Stimulated activated CD4-positive, alpha-beta T cell treated with anti-CD3 and anti-CD28 coated beads, Interleukin-15, amount 100 ng/mL, for 24 hours (primary cell): ENCODE measurements at regions not wholly inside any gene's neighbourhood (a gene's known extent, or its start where the extent isn't known, plus 50 kb on each side); places are given as distances from the start of the nearest gene placed in this dataset.

Experiments used
- DNase-seq: peaks from one replicate; pipeline ENCODE4 v3.0.0-alpha.2; 2020

DNA sequence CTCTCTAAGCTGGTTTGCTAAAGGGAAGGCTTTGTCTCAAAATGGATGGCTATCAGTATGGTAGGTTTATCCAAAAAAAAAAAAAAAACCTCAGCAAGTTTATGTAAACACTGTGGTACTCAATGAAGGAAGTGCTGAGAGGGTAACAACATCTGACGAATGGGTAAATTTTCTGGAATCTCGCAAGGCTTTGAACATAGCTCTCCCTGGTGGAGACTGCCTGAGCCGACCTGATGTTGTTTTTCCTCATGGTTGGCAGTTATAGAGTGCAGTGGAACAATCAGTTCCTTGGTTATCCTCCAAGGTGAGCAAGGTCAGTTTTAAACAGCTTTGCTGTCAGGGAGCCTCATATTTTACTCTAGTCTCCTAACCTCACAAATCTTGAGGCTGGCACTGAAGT, 94.6 kb downstream of the ZPLD1 start:
- no peak for DNase-seq

- no peak for DNase-seq
Observed at GRCh38 chr3:102530415-102531181, 95.8 kb downstream of the ZPLD1 start.

- no peak for DNase-seq
Observed at GRCh38 chr3:102531686-102532085, 96.9 kb downstream of the ZPLD1 start.

DNA sequence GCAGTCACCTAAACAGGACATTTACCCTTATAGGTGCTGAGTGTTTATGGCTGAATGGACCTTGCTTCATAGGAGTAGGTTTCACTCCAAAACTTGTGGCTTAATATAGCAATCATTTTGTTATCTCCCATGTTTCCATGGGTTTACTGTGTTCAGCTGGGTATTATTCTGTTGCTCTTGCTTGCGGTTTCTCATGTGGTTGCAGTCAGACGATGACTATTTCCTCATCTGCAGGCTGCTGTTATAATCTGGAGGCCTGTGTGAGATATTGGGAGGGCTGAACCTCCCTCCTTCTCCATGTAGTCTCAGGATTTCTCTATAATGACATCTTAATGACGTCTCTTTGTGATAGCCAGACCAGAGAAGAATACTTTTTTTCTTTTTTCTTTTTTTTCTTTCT, 98.1 kb downstream of the ZPLD1 start:
- DNase-seq = peak; percentile 3

DNA sequence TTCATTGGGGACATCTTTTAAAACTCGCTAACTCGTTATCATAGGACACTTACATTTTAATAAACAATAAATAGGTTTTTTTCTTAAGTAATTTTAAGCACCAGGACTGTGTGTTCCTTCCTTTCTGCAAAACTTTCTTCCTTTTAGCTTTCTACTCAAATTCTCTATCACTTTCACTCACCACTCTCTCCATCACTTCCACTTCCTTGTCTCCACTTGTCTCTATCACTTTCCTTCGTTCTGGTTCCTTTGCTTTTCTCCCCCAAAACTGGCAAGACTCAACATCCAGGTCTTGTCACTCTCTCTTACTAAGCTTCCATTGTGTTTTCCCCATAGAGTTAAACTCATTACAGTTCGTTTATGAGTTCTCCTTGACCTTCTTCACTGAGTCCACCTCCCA, 99.0 kb downstream of the ZPLD1 start:
- no peak for DNase-seq

GRCh38 chr3:102536456-102536855, 101.6 kb downstream of the ZPLD1 start:
- no peak for DNase-seq

DNA sequence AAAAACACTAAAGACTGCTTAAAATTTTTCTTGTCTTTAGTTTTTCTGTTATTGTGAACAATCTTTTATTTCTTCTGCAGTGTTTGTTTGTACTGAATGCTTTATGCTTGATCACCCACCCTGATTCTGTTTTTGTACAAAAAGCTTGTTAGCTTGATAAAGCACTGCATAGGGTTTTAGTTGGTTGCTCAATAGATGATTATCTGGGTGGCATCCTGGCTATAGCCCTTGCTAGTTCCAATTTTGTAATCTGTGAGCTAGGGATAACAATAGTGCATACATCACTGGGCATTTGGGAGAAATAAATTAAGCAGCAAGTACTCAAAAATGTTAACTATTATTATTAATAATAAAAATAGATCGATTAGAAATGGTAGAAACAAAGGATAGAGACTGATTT, 102.3 kb downstream of the ZPLD1 start:
- no peak for DNase-seq

DNA sequence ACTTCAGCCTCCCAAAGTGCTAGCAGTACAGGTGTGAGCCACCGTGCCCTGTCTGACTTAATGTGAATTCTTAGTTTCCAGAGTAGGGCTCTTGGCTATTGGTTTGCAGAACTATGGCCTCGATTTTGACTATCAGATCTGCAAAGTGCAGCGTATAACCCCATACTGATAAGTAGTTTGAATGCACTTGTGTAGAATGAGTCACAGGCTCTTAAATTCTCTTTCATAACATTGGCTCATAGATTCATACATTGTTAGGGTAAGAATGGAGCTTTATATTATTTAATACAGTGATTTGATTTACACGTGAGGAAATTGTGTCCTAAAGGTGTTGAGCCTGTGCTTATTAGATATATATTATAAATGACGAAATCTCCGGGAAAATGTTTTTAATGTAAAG, 109.9 kb downstream of the ZPLD1 start:
- no peak for DNase-seq

DNA sequence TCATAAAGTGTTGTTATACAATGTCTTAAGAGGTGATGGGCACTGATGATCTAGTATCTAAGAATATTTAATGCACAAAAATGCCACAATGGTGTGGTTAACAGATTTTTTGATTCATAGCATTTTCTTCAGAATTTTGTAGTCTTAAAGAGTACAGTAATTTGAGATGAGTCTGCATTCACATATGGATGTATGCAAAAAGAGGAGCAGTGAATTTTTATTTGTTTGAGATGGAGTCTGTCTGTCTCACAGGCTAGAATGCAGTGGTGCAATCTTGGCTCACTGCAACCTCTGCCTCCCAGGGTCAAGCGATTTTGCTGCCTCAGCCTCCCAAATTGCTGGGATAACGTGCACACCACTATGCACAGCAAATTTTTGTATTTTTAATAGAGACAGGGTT, 110.5 kb downstream of the ZPLD1 start:
- DNase-seq = no peak

- DNase-seq = no peak
Observed at GRCh38 chr3:102553876-102554275, 119.1 kb downstream of the ZPLD1 start.

- DNase-seq = no peak
Observed at GRCh38 chr3:102570511-102570910, 135.7 kb downstream of the ZPLD1 start.

- DNase-seq = no peak
Observed at GRCh38 chr3:102571006-102571405, 136.2 kb downstream of the ZPLD1 start.

DNA sequence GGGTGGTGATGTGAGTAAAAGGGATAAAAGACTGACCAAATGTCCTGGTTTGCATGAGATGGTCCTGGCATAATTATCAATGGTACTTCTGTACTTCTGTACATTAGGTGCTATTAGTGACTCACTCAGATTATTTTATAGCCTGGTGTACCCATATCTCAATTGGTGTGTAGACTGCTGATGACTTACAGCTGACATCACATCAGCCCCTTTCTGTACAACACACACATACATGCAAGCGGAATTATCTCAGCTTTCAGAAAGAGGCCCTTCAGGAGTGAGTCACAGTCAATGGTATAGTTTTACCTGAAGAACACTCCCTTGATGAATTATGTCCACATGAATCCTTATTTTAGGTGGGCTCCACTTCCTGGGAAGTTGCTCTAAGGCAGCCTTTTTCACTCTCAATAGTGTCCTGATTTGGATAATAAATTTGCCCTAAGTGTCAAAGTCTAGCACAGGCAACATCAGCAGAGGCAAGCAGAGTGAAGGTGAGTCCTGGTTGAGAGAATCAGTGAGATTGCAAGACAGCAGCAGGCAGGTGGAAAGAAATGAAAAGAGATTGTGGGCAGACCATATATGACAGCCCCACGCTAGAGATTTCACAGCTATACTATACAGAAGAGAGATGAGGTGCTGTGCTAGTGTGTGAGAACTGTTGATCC, 137.0 kb downstream of the ZPLD1 start:
- no peak for DNase-seq

DNA sequence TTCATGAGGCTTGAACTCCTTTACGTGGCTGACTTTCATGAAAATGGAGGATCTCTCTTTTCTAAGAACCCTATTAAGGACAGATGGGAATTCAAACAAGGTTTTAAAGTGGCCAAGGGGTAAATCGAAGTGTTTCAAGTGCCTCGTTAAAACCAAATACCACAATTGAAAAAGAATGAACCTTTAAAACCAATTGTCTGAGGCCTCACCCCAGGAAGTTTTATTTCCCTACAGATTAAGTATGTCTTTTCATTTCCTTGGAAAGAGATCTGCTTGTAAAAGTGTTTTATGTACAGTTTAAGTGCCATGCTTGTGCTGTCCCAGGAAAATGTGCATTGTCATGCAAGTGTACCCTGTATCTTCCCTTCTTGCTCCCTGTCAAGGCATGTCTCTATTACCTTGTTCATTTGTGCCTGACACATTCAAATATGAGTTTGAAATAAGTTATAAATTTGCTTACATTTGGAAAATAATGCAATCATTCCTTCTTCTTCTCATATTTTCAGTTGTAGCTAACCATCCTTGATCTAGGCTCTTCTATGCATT, 138.7 kb downstream of the ZPLD1 start:
- DNase-seq = no peak

- DNase-seq = no peak
Observed at GRCh38 chr3:102574355-102574754, 139.5 kb downstream of the ZPLD1 start.

GRCh38 chr3:102576651-102577050, 141.8 kb downstream of the ZPLD1 start:
- DNase-seq = no peak

GRCh38 chr3:102577082-102577789, 142.4 kb downstream of the ZPLD1 start:
- DNase-seq = no peak

- DNase-seq = no peak
Observed at GRCh38 chr3:102580760-102581159, 145.9 kb downstream of the ZPLD1 start.

- DNase-seq = no peak
Observed at GRCh38 chr3:102586485-102586884, 151.7 kb downstream of the ZPLD1 start.

DNA sequence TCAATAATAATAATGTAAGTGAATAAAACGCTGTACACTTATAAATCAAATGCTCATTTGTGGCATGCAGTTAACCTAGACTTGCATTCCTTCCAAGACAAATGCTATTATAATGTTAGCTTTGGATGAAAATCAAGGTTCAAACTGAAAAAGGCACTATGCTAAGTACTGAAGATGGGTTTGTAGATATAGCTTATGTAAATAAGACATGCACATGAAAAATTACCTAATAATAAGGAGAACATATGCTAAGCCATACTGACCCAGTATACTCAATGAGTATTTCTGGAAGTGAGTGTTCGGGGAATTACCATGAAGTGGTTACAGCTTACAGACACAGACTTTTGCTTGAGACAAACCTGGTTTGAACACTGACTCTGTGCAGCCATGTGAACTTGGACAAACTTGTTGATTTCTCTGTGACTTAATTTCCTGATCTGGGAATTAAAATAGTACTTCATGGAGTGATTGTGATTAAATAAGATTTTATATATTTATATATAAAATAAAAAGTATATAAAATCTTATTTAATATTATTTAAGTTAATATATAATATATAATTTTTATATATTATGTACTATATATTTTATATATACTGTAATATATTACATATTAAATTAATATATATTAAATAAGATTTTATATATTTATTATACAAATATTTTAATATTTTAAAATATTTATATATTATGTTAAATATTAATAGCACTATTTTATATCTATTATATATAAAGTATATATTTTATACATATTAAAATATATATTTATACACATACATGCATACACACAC, 159.2 kb downstream of the ZPLD1 start:
- no peak for DNase-seq

- no peak for DNase-seq
Observed at GRCh38 chr3:102595057-102595456, 160.2 kb downstream of the ZPLD1 start.

- no peak for DNase-seq
Observed at GRCh38 chr3:102599819-102600576, 165.2 kb downstream of the ZPLD1 start.
